ENCODE measurements at regions not wholly inside any gene's neighbourhood (a gene's known extent, or its start where the extent isn't known, plus 50 kb on each side); places are given as distances from the start of the nearest gene placed in this dataset.
A peak's percentile ranks its signal among the peaks of the same experiment; 100 is the strongest.

- no peaks in the 10 kb centered on the region for H3K27me3 ChIP-seq (ENCODE audit: control insufficient read depth, insufficient read depth, low read length)
- H3K9ac ChIP-seq (ENCODE audit: low read depth, low read length) = no peak overlapping the region
- no peaks in the 10 kb centered on the region for H3K9me3 ChIP-seq (ENCODE audit: control insufficient read depth, insufficient read depth, low read length)
- no peak overlapping the region for H3K4me3 ChIP-seq (ENCODE audit: low read depth, low read length)
- no peaks in the 10 kb centered on the region for H3K36me3 ChIP-seq (ENCODE audit: control insufficient read depth, insufficient read depth, low read length)
- H3K4me1 ChIP-seq (ENCODE audit: control insufficient read depth, insufficient read depth, low read length) = peaks cover 14% of the 10 kb centered on the region
Measured at GRCh38 chr3:182487143-182487542, 306.2 kb upstream of the ATP11B start.

- Histone ChIP-seq H3K4me1 (ENCODE audit: control insufficient read depth, insufficient read depth, low read length) (peaks cover 14% of the 10 kb centered on the region), H3K9ac (ENCODE audit: low read depth, low read length) (no peak overlapping the region), H3K9me3 (ENCODE audit: control insufficient read depth, insufficient read depth, low read length) (no peaks in the 10 kb centered on the region), H3K36me3 (ENCODE audit: control insufficient read depth, insufficient read depth, low read length) (no peaks in the 10 kb centered on the region), H3K4me3 (ENCODE audit: low read depth, low read length) (no peak overlapping the region), H3K27me3 (ENCODE audit: control insufficient read depth, insufficient read depth, low read length) (no peaks in the 10 kb centered on the region)
Measured at GRCh38 chr3:182487611-182488010, 305.7 kb upstream of the ATP11B start.

GRCh38 chr3:182490596-182491491 is 302.5 kb upstream of the ATP11B start:
- Histone ChIP-seq H3K9ac (ENCODE audit: low read depth, low read length) (no peak overlapping the region), H3K4me3 (ENCODE audit: low read depth, low read length) (no peak overlapping the region), H3K9me3 (ENCODE audit: control insufficient read depth, insufficient read depth, low read length) (no peaks in the 10 kb centered on the region), H3K36me3 (ENCODE audit: control insufficient read depth, insufficient read depth, low read length) (no peaks in the 10 kb centered on the region), H3K4me1 (ENCODE audit: control insufficient read depth, insufficient read depth, low read length) (peaks cover 11% of the 10 kb centered on the region), H3K27me3 (ENCODE audit: control insufficient read depth, insufficient read depth, low read length) (no peaks in the 10 kb centered on the region)

- Histone ChIP-seq H3K36me3 (ENCODE audit: control insufficient read depth, insufficient read depth, low read length) (no peaks in the 10 kb centered on the region), H3K9me3 (ENCODE audit: control insufficient read depth, insufficient read depth, low read length) (no peaks in the 10 kb centered on the region), H3K27me3 (ENCODE audit: control insufficient read depth, insufficient read depth, low read length) (no peaks in the 10 kb centered on the region), H3K9ac (ENCODE audit: low read depth, low read length) (no peak overlapping the region), H3K4me1 (ENCODE audit: control insufficient read depth, insufficient read depth, low read length) (peaks cover 11% of the 10 kb centered on the region), H3K4me3 (ENCODE audit: low read depth, low read length) (no peak overlapping the region)
Measured at GRCh38 chr3:182491577-182491976, 301.7 kb upstream of the ATP11B start.

GRCh38 chr3:182492536-182492935 is 300.8 kb upstream of the ATP11B start:
- H3K4me3 ChIP-seq (ENCODE audit: low read depth, low read length) = no peak overlapping the region
- H3K27me3 ChIP-seq (ENCODE audit: control insufficient read depth, insufficient read depth, low read length) = no peaks in the 10 kb centered on the region
- H3K36me3 ChIP-seq (ENCODE audit: control insufficient read depth, insufficient read depth, low read length) = no peaks in the 10 kb centered on the region
- H3K4me1 ChIP-seq (ENCODE audit: control insufficient read depth, insufficient read depth, low read length) = peaks cover 11% of the 10 kb centered on the region
- no peak overlapping the region for H3K9ac ChIP-seq (ENCODE audit: low read depth, low read length)
- H3K9me3 ChIP-seq (ENCODE audit: control insufficient read depth, insufficient read depth, low read length) = no peaks in the 10 kb centered on the region

- H3K9ac ChIP-seq (ENCODE audit: low read depth, low read length) = no peak overlapping the region
- peak overlapping the region; percentile 20 for H3K4me3 ChIP-seq (ENCODE audit: low read depth, low read length)
- no peaks in the 10 kb centered on the region for H3K27me3 ChIP-seq (ENCODE audit: control insufficient read depth, insufficient read depth, low read length)
- H3K4me1 ChIP-seq (ENCODE audit: control insufficient read depth, insufficient read depth, low read length) = peaks cover 24% of the 10 kb centered on the region
- H3K9me3 ChIP-seq (ENCODE audit: control insufficient read depth, insufficient read depth, low read length) = no peaks in the 10 kb centered on the region
- no peaks in the 10 kb centered on the region for H3K36me3 ChIP-seq (ENCODE audit: control insufficient read depth, insufficient read depth, low read length)
Measured at GRCh38 chr3:182500289-182500688, 293.0 kb upstream of the ATP11B start.

- Histone ChIP-seq H3K27me3 (ENCODE audit: control insufficient read depth, insufficient read depth, low read length) (no peaks in the 10 kb centered on the region), H3K4me1 (ENCODE audit: control insufficient read depth, insufficient read depth, low read length) (peaks cover 24% of the 10 kb centered on the region), H3K9ac (ENCODE audit: low read depth, low read length) (no peak overlapping the region), H3K36me3 (ENCODE audit: control insufficient read depth, insufficient read depth, low read length) (no peaks in the 10 kb centered on the region), H3K4me3 (ENCODE audit: low read depth, low read length) (no peak overlapping the region), H3K9me3 (ENCODE audit: control insufficient read depth, insufficient read depth, low read length) (no peaks in the 10 kb centered on the region)
Measured at GRCh38 chr3:182501856-182502255, 291.4 kb upstream of the ATP11B start.

- peaks cover 24% of the 10 kb centered on the region for H3K4me1 ChIP-seq (ENCODE audit: control insufficient read depth, insufficient read depth, low read length)
- no peaks in the 10 kb centered on the region for H3K9me3 ChIP-seq (ENCODE audit: control insufficient read depth, insufficient read depth, low read length)
- H3K9ac ChIP-seq (ENCODE audit: low read depth, low read length) = no peak overlapping the region
- no peaks in the 10 kb centered on the region for H3K36me3 ChIP-seq (ENCODE audit: control insufficient read depth, insufficient read depth, low read length)
- no peaks in the 10 kb centered on the region for H3K27me3 ChIP-seq (ENCODE audit: control insufficient read depth, insufficient read depth, low read length)
- no peak overlapping the region for H3K4me3 ChIP-seq (ENCODE audit: low read depth, low read length)
Measured at GRCh38 chr3:182503401-182503800, 289.9 kb upstream of the ATP11B start.

- Histone ChIP-seq H3K9me3 (ENCODE audit: control insufficient read depth, insufficient read depth, low read length) (no peaks in the 10 kb centered on the region), H3K36me3 (ENCODE audit: control insufficient read depth, insufficient read depth, low read length) (no peaks in the 10 kb centered on the region), H3K9ac (ENCODE audit: low read depth, low read length) (no peak overlapping the region), H3K4me3 (ENCODE audit: low read depth, low read length) (no peak overlapping the region), H3K4me1 (ENCODE audit: control insufficient read depth, insufficient read depth, low read length) (no peaks in the 10 kb centered on the region), H3K27me3 (ENCODE audit: control insufficient read depth, insufficient read depth, low read length) (no peaks in the 10 kb centered on the region)
Measured at GRCh38 chr3:182508919-182509711, 284.2 kb upstream of the ATP11B start.

GRCh38 chr3:182509844-182510460 is 283.4 kb upstream of the ATP11B start:
- Histone ChIP-seq H3K27me3 (ENCODE audit: control insufficient read depth, insufficient read depth, low read length) (no peaks in the 10 kb centered on the region), H3K9ac (ENCODE audit: low read depth, low read length) (no peak overlapping the region), H3K4me3 (ENCODE audit: low read depth, low read length) (no peak overlapping the region), H3K36me3 (ENCODE audit: control insufficient read depth, insufficient read depth, low read length) (no peaks in the 10 kb centered on the region), H3K9me3 (ENCODE audit: control insufficient read depth, insufficient read depth, low read length) (no peaks in the 10 kb centered on the region), H3K4me1 (ENCODE audit: control insufficient read depth, insufficient read depth, low read length) (no peaks in the 10 kb centered on the region)

GRCh38 chr3:182514236-182514964 is 278.9 kb upstream of the ATP11B start:
- H3K9ac ChIP-seq (ENCODE audit: low read depth, low read length) = no peak overlapping the region
- no peaks in the 10 kb centered on the region for H3K4me1 ChIP-seq (ENCODE audit: control insufficient read depth, insufficient read depth, low read length)
- H3K9me3 ChIP-seq (ENCODE audit: control insufficient read depth, insufficient read depth, low read length) = no peaks in the 10 kb centered on the region
- no peak overlapping the region for H3K4me3 ChIP-seq (ENCODE audit: low read depth, low read length)
- H3K27me3 ChIP-seq (ENCODE audit: control insufficient read depth, insufficient read depth, low read length) = no peaks in the 10 kb centered on the region
- no peaks in the 10 kb centered on the region for H3K36me3 ChIP-seq (ENCODE audit: control insufficient read depth, insufficient read depth, low read length)
